B cell (primary cell): ENCODE measurements at regions not wholly inside any gene's neighbourhood (a gene's known extent, or its start where the extent isn't known, plus 50 kb on each side); places are given as distances from the start of the nearest gene placed in this dataset.

Experiments used
- ATAC-seq: fragments of 200-7000 bp; cut with Tn5 transposase; one replicate; pipeline ENCODE4 v1.10.0; 2021; ENCODE audit warnings: low read depth, mild to moderate bottlenecking, moderate number of reproducible peaks, moderate library complexity
- CTCF ChIA-PET: fragments of 350-600 bp; sonication (Branson Sonifier 250); formaldehyde crosslinking; loops from one replicate; lab custom pipeline; 2021; ENCODE audit warnings: antibody characterized with exemption, inconsistent platforms; lab: Charles Lee
- POLR2A ChIA-PET: fragments of 350-600 bp; sonication (Branson Sonifier 250); formaldehyde crosslinking; loops from one replicate; lab custom pipeline; 2021; ENCODE audit warnings: antibody characterized with exemption; lab: Charles Lee
- DNase-seq: peaks from one replicate; pipeline ENCODE4 v3.0.0; 2013
- H2AFZ ChIP-seq: 2 replicates; pipeline ENCODE4 v1.6.1; 2012; ENCODE audit warnings: mild to moderate bottlenecking, low read depth, low read length; ENCODE audit not compliant: insufficient read depth, poor library complexity, severe bottlenecking
- H3K27ac ChIP-seq, 2 donors: 1 replicate in 1 of 2; 2 replicates in 1 of 2; pipeline ENCODE4 v1.5.1; 2012 to 2013; ENCODE audit warnings: low read length in 2 of 2, mild to moderate bottlenecking in 2 of 2, moderate library complexity in 1 of 2
- H3K27me3 ChIP-seq, 4 experiments: fragments of 200-600 bp in 1 of 4; sonication (generic) in 1 of 4; replicated peaks in 1 of 4; 1 replicate in 2 of 4; 2 replicates in 2 of 4; pipeline versions ENCODE4 v1.6.1 to v1.7.0; 2013 to 2016; ENCODE audit warnings: low read length in 3 of 4, mild to moderate bottlenecking in 2 of 4, mixed read lengths in 1 of 4, moderate library complexity in 1 of 4; ENCODE audit not compliant: insufficient read depth in 4 of 4, control insufficient read depth in 3 of 4; ENCODE audit errors: control extremely low read depth in 1 of 4
- H3K36me3 ChIP-seq, 2 experiments: replicated peaks in 1 of 2; 1 replicate in 1 of 2; 2 replicates in 1 of 2; pipeline versions ENCODE4 v1.6.1 to v1.7.1; 2013; ENCODE audit warnings: low read length in 1 of 2; ENCODE audit not compliant: insufficient read depth in 2 of 2, control insufficient read depth in 1 of 2; ENCODE audit errors: control extremely low read depth in 1 of 2, extremely low read depth in 1 of 2
- H3K4me1 ChIP-seq, 2 donors: fragments of 200-600 bp in 1 of 2; sonication (generic) in 1 of 2; 1 replicate in 1 of 2; 2 replicates in 1 of 2; pipeline versions ENCODE4 v1.5.1 to v1.6.1; 2013 to 2017; ENCODE audit warnings: low read length in 2 of 2; ENCODE audit not compliant: control insufficient read depth in 2 of 2, insufficient read depth in 2 of 2
- H3K4me2 ChIP-seq: replicated peaks from 2 replicates; pipeline ENCODE3; 2012; ENCODE audit warnings: mild to moderate bottlenecking, low read depth, low read length; ENCODE audit not compliant: poor library complexity, severe bottlenecking
- H3K4me3 ChIP-seq, 5 experiments: fragments of 200-600 bp in 1 of 5; sonication (generic) in 1 of 5; 1 replicate in 3 of 5; 2 replicates in 2 of 5; pipeline versions ENCODE4 v1.5.1 to v1.7.0; 2011 to 2016; ENCODE audit warnings: low read length in 4 of 5, mild to moderate bottlenecking in 4 of 5, low read depth in 2 of 5, control low read depth in 1 of 5, moderate library complexity in 1 of 5; ENCODE audit not compliant: insufficient read depth in 1 of 5; ENCODE audit errors: control extremely low read depth in 1 of 5, extremely low read depth in 1 of 5
- H3K79me2 ChIP-seq: fragments of 200-600 bp; sonication (generic); one replicate; pipeline ENCODE4 v1.6.0; 2016; ENCODE audit warnings: low read length; ENCODE audit not compliant: control insufficient read depth, insufficient read depth
- H3K9ac ChIP-seq: fragments of 200-600 bp; sonication (generic); 2 replicates; pipeline ENCODE4 v1.6.1; 2017; ENCODE audit warnings: mild to moderate bottlenecking, low read length, moderate library complexity
- H3K9me3 ChIP-seq, 3 donors: one replicate each; pipeline versions ENCODE4 v1.6.1 to v1.7.1; 2013; ENCODE audit warnings: low read length in 2 of 3; ENCODE audit not compliant: control insufficient read depth in 2 of 3, insufficient read depth in 1 of 3; ENCODE audit errors: control extremely low read depth in 1 of 3
- H4K20me1 ChIP-seq: 2 replicates; pipeline ENCODE4 v1.6.0; 2012; ENCODE audit warnings: mild to moderate bottlenecking, low read length; ENCODE audit not compliant: insufficient read depth, control insufficient read depth, poor library complexity, severe bottlenecking
- H3K27ac Mint-ChIP-seq: one replicate; pipeline ENCODE4 v1.8.0; 2021; ENCODE audit warnings: mixed read lengths
- H3K27me3 Mint-ChIP-seq: one replicate; pipeline ENCODE4 v1.8.0; 2021; ENCODE audit warnings: mixed read lengths
- H3K4me1 Mint-ChIP-seq: one replicate; pipeline ENCODE4 v1.8.0; 2021; ENCODE audit warnings: mixed read lengths
- H3K4me3 Mint-ChIP-seq: one replicate; pipeline ENCODE4 v1.8.0; 2021; ENCODE audit warnings: mixed read lengths
- H3K9me3 Mint-ChIP-seq: one replicate; pipeline ENCODE4 v1.8.0; 2022; ENCODE audit warnings: mixed read lengths; ENCODE audit not compliant: insufficient read depth
- CTCF ChIP-seq: fragments of 200-600 bp; IDR thresholded peaks from one replicate; pipeline ENCODE4 v1.8.0; 2022; ENCODE audit warnings: antibody characterized with exemption, mild to moderate bottlenecking
- EZH2 ChIP-seq: IDR thresholded peaks from 2 replicates; pipeline ENCODE4 v1.6.1; 2012; ENCODE audit warnings: borderline replicate concordance, low read depth, mild to moderate bottlenecking, moderate library complexity, low read length; ENCODE audit not compliant: insufficient read depth, poor library complexity, severe bottlenecking
- WGBS: methylation state at CpG from one replicate; pipeline ENCODE4 v1.1.5; 2013; ENCODE audit warnings: missing lambda C conversion rate; ENCODE audit not compliant: insufficient coverage; 5-methylcytosine and 5-hydroxymethylcytosine counted together
- intact Hi-C: fragments of 100-400 bp; cut with micrococcal nuclease; formaldehyde crosslinking; loops from one replicate; pipeline ENCODE4 v1.10.0; 2022

- Mint-ChIP-seq H3K27ac (no peak overlapping the region), H3K4me3 (no peak overlapping the region), H3K27me3 (no peaks in the 10 kb centered on the region), H3K9me3 (peaks cover 4% of the 10 kb centered on the region), H3K4me1 (no peaks in the 10 kb centered on the region)
- POLR2A ChIA-PET, result no interaction called here
- no peaks in the 10 kb centered on the region for H3K79me2 ChIP-seq
- H3K4me1 ChIP-seq, result no peaks in the 10 kb centered on the region
- no peaks in the 10 kb centered on the region for H3K9me3 ChIP-seq
- no peak overlapping the region for H3K4me2 ChIP-seq
- DNase-seq (no peak), ATAC-seq (no peak)
- intact Hi-C loops, result no loop called here
- WGBS, result no CpG with 5 or more reads among the region's 1 CpG
- no peaks in the 10 kb centered on the region for H4K20me1 ChIP-seq
- no peak overlapping the region for H2AFZ ChIP-seq
- H3K9ac ChIP-seq, result no peak overlapping the region
- H3K27ac ChIP-seq, result no peak overlapping the region
- no peaks in the 10 kb centered on the region for H3K36me3 ChIP-seq
- no peaks in the 10 kb centered on the region for H3K27me3 ChIP-seq
- TF ChIP-seq EZH2, result no peak
- H3K4me3 ChIP-seq, result no peak overlapping the region
- CTCF ChIA-PET, result no interaction called here
Measured at GRCh38 chr6:141199074-141199473, 933.7 kb upstream of the GJE1 start.

GRCh38 chr6:141195251-141195832 is 937.4 kb upstream of the GJE1 start:
- no peak for ATAC-seq
- no peak overlapping the region for H3K4me3 Mint-ChIP-seq
- H3K9me3 Mint-ChIP-seq, result peaks cover 5% of the 10 kb centered on the region
- Histone ChIP-seq H3K9me3 (no peaks in the 10 kb centered on the region), H3K4me3 (no peak overlapping the region), H3K9ac (no peak overlapping the region), H3K4me1 (no peaks in the 10 kb centered on the region), H4K20me1 (no peaks in the 10 kb centered on the region), H3K27ac (no peak overlapping the region), H3K27me3 (no peaks in the 10 kb centered on the region), H3K79me2 (no peaks in the 10 kb centered on the region), H2AFZ (no peak overlapping the region), H3K36me3 (no peaks in the 10 kb centered on the region), H3K4me2 (no peak overlapping the region)
- H3K4me1 Mint-ChIP-seq, result no peaks in the 10 kb centered on the region
- ChIA-PET POLR2A (no interaction called here), CTCF (no interaction called here)
- no peak overlapping the region for H3K27ac Mint-ChIP-seq
- intact Hi-C loops, result no loop called here
- DNase-seq, result no peak
- 81% methylated on average over 4 of the region's 6 CpGs for WGBS
- TF ChIP-seq EZH2, result no peak
- TF ChIP-seq CTCF, result no peak
- no peaks in the 10 kb centered on the region for H3K27me3 Mint-ChIP-seq
